ENCODE measurements at regions not wholly inside any gene's neighbourhood (a gene's known extent, or its start where the extent isn't known, plus 50 kb on each side); places are given as distances from the start of the nearest gene placed in this dataset.

- TF ChIP-seq GATA2 (IDR thresholded peaks at IDR 0.05; ENCODE audit: low read depth, low read length), result no peak
- no peak for TF ChIP-seq GATA3 (IDR thresholded peaks at IDR 0.05; ENCODE audit: low read depth, low read length)
Measured at GRCh38 chr6:21335591-21335990, 258.0 kb upstream of the SOX4 start.

All from SH-SY5Y (cell line).